ENCODE measurements at regions not wholly inside any gene's neighbourhood (a gene's known extent, or its start where the extent isn't known, plus 50 kb on each side); places are given as distances from the start of the nearest gene placed in this dataset.

GRCh38 chr18:65946777-65947176 lies 196.0 kb downstream of the CDH7 start:
- ChIA-PET POLR2A (no interaction called here), CTCF (no interaction called here)
- H3K27me3 Mint-ChIP-seq (ENCODE audit: low read depth) = no peaks in the 10 kb centered on the region
- no peaks in the 10 kb centered on the region for H3K36me3 Mint-ChIP-seq
- DNase-seq (ENCODE audit: low spot score) = no peak
- TF ChIP-seq SMAD4 (CRISPR knock-in tag; IDR thresholded peaks at IDR 0.05) = no peak
- TF ChIP-seq, protein P1, sequence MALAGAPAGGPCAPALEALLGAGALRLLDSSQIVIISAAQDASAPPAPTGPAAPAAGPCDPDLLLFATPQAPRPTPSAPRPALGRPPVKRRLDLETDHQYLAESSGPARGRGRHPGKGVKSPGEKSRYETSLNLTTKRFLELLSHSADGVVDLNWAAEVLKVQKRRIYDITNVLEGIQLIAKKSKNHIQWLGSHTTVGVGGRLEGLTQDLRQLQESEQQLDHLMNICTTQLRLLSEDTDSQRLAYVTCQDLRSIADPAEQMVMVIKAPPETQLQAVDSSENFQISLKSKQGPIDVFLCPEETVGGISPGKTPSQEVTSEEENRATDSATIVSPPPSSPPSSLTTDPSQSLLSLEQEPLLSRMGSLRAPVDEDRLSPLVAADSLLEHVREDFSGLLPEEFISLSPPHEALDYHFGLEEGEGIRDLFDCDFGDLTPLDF (CRISPR knock-in tag; IDR thresholded peaks at IDR 0.05) = no peak
- TF ChIP-seq IRF2 (CRISPR knock-in tag; IDR thresholded peaks at IDR 0.05; ENCODE audit: borderline replicate concordance, low read depth) = no peak
- TF ChIP-seq JUN (CRISPR knock-in tag; IDR thresholded peaks at IDR 0.05) = no peak
- no peak for TF ChIP-seq CDX4 (CRISPR knock-in tag; IDR thresholded peaks at IDR 0.05; ENCODE audit: borderline replicate concordance)
- TF ChIP-seq, protein P2, sequence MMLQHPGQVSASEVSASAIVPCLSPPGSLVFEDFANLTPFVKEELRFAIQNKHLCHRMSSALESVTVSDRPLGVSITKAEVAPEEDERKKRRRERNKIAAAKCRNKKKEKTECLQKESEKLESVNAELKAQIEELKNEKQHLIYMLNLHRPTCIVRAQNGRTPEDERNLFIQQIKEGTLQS (CRISPR knock-in tag; conservative IDR thresholded peaks at IDR 0.05) = no peak
- no peaks in the 10 kb centered on the region for H3K9me3 Mint-ChIP-seq
- no peak for ATAC-seq
- 0 out of 2 replicates have a peak overlapping the region, but pooled peaks have one; percentile 20 for H3K27ac Mint-ChIP-seq
- H3K4me1 Mint-ChIP-seq = peaks cover 51% of the 10 kb centered on the region
- no peak overlapping the region for H3K4me3 Mint-ChIP-seq

GRCh38 chr18:65943268-65943667 lies 192.5 kb downstream of the CDH7 start:
- CTCF ChIA-PET = no interaction called here
- H3K27me3 Mint-ChIP-seq (ENCODE audit: low read depth) = no peaks in the 10 kb centered on the region

GRCh38 chr18:65942854-65943253 lies 192.0 kb downstream of the CDH7 start:
- Mint-ChIP-seq H3K9me3 (no peaks in the 10 kb centered on the region), H3K27ac (peak overlapping the region; percentile 60), H3K36me3 (no peaks in the 10 kb centered on the region), H3K4me1 (peaks cover 50% of the 10 kb centered on the region), H3K4me3 (peak overlapping the region; percentile 39), H3K27me3 (ENCODE audit: low read depth) (no peaks in the 10 kb centered on the region)
- TF ChIP-seq NR2C2 (CRISPR knock-in tag; IDR thresholded peaks at IDR 0.05) (no peak), ZNF219 (CRISPR knock-in tag; IDR thresholded peaks at IDR 0.05; ENCODE audit: borderline replicate concordance) (no peak), IRF2 (CRISPR knock-in tag; IDR thresholded peaks at IDR 0.05; ENCODE audit: borderline replicate concordance, low read depth) (no peak), CREM (CRISPR knock-in tag; IDR thresholded peaks at IDR 0.05) (no peak), MLX (CRISPR knock-in tag; IDR thresholded peaks at IDR 0.05) (no peak), OVOL2 (CRISPR knock-in tag; IDR thresholded peaks at IDR 0.05; ENCODE audit: borderline replicate concordance) (no peak), IRF1 (CRISPR knock-in tag; IDR thresholded peaks at IDR 0.05) (no peak), ZNF396 (CRISPR knock-in tag; IDR thresholded peaks at IDR 0.05; ENCODE audit: borderline replicate concordance) (no peak), ELF4 (CRISPR knock-in tag; IDR thresholded peaks at IDR 0.05; ENCODE audit: low read depth) (no peak), NR1H2 (CRISPR knock-in tag; IDR thresholded peaks at IDR 0.05) (no peak), ATF1 (CRISPR knock-in tag; IDR thresholded peaks at IDR 0.05) (no peak), MYBL2 (CRISPR knock-in tag; IDR thresholded peaks at IDR 0.05) (no peak), MAX (CRISPR knock-in tag; IDR thresholded peaks at IDR 0.05) (no peak), RELA (CRISPR knock-in tag; IDR thresholded peaks at IDR 0.05; ENCODE audit: borderline replicate concordance) (no peak), ZBTB21 (CRISPR knock-in tag; IDR thresholded peaks at IDR 0.05; ENCODE audit: borderline replicate concordance) (no peak), FOXK1 (CRISPR knock-in tag; IDR thresholded peaks at IDR 0.05) (no peak), JAZF1 (CRISPR knock-in tag; IDR thresholded peaks at IDR 0.05) (no peak)
- TF ChIP-seq, protein P3, sequence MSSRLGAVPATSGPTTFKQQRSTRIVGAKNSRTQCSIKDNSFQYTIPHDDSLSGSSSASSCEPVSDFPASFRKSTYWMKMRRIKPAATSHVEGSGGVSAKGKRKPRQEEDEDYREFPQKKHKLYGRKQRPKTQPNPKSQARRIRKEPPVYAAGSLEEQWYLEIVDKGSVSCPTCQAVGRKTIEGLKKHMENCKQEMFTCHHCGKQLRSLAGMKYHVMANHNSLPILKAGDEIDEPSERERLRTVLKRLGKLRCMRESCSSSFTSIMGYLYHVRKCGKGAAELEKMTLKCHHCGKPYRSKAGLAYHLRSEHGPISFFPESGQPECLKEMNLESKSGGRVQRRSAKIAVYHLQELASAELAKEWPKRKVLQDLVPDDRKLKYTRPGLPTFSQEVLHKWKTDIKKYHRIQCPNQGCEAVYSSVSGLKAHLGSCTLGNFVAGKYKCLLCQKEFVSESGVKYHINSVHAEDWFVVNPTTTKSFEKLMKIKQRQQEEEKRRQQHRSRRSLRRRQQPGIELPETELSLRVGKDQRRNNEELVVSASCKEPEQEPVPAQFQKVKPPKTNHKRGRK (CRISPR knock-in tag; IDR thresholded peaks at IDR 0.05; ENCODE audit: borderline replicate concordance) = no peak
- TF ChIP-seq, protein P4, sequence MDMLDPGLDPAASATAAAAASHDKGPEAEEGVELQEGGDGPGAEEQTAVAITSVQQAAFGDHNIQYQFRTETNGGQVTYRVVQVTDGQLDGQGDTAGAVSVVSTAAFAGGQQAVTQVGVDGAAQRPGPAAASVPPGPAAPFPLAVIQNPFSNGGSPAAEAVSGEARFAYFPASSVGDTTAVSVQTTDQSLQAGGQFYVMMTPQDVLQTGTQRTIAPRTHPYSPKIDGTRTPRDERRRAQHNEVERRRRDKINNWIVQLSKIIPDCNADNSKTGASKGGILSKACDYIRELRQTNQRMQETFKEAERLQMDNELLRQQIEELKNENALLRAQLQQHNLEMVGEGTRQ (CRISPR knock-in tag; IDR thresholded peaks at IDR 0.05) = no peak
- TF ChIP-seq, protein P2 (CRISPR knock-in tag; conservative IDR thresholded peaks at IDR 0.05) = no peak
- no peak for DNase-seq (ENCODE audit: low spot score)
- POLR2A ChIA-PET = no interaction called here
- CTCF ChIA-PET = interaction anchor here (0.9 kb wide), 1 partner anchor 553 kb away, joined by 4 read pairs; no protein-coding TSS in a partner anchor
- ATAC-seq = no peak

More at GRCh38 chr18:65943268-65943667, 192.5 kb downstream of the CDH7 start:
- DNase-seq (ENCODE audit: low spot score) (no peak), ATAC-seq (no peak; the same call in 1 of the 2 replicates)
- Mint-ChIP-seq H3K4me3 (peak overlapping the region; percentile 39), H3K27ac (peak overlapping the region; percentile 60), H3K9me3 (no peaks in the 10 kb centered on the region), H3K4me1 (peaks cover 53% of the 10 kb centered on the region), H3K36me3 (no peaks in the 10 kb centered on the region)
- POLR2A ChIA-PET = no interaction called here
- no peak for TF ChIP-seq SMAD4 (CRISPR knock-in tag; IDR thresholded peaks at IDR 0.05)

Measured in WTC11 (cell line).